GM23338 (cell line): ENCODE measurements at regions not wholly inside any gene's neighbourhood (a gene's known extent, or its start where the extent isn't known, plus 50 kb on each side); places are given as distances from the start of the nearest gene placed in this dataset.

Source experiments
- ATAC-seq: fragments of 200-7000 bp; cut with Tn5 transposase; 3 replicates; pipeline ENCODE4 v1.9.1; 2020
- DNase-seq: peaks from one replicate; pipeline ENCODE4 v3.0.0-alpha.2; 2015; ENCODE audit warnings: low spot score
- H2AFZ ChIP-seq: fragments of 200-600 bp; sonication (generic); 2 replicates; pipeline ENCODE4 v1.8.0; 2016; ENCODE audit warnings: antibody characterized with exemption, mild to moderate bottlenecking, moderate library complexity
- H3F3A ChIP-seq: fragments of 200-600 bp; sonication (generic); replicated peaks from 2 replicates; pipeline ENCODE4 v1.8.0; 2017; ENCODE audit warnings: antibody characterized with exemption, mixed run types, low read depth
- H3K27ac ChIP-seq: fragments of 200-600 bp; sonication (generic); 2 replicates; pipeline ENCODE4 v1.6.1; 2016; ENCODE audit warnings: low read depth
- H3K27me3 ChIP-seq: fragments of 200-600 bp; sonication (generic); 2 replicates; pipeline ENCODE4 v1.8.0; 2016; ENCODE audit warnings: mild to moderate bottlenecking, mixed run types, moderate library complexity; ENCODE audit not compliant: insufficient read depth
- H3K36me3 ChIP-seq: fragments of 200-600 bp; sonication (generic); 2 replicates; pipeline ENCODE4 v1.8.0; 2016; ENCODE audit warnings: mild to moderate bottlenecking; ENCODE audit not compliant: insufficient read depth
- H3K4me1 ChIP-seq: fragments of 200-600 bp; sonication (generic); 2 replicates; pipeline ENCODE4 v1.8.0; 2016; ENCODE audit warnings: mild to moderate bottlenecking, moderate library complexity; ENCODE audit not compliant: insufficient read depth
- H3K4me2 ChIP-seq: fragments of 200-600 bp; sonication (generic); 2 replicates; pipeline ENCODE4 v1.7.1; 2017; ENCODE audit warnings: mixed run types
- H3K4me3 ChIP-seq: fragments of 200-600 bp; sonication (generic); 2 replicates; pipeline ENCODE4 v1.6.1; 2016; ENCODE audit warnings: mixed run types
- H3K79me2 ChIP-seq: fragments of 200-600 bp; sonication (generic); replicated peaks from 2 replicates; pipeline ENCODE4 v1.8.0; 2017; ENCODE audit warnings: mild to moderate bottlenecking; ENCODE audit not compliant: insufficient read depth
- H3K9me2 ChIP-seq: fragments of 200-600 bp; sonication (generic); 2 replicates; pipeline ENCODE4 v1.8.0; 2017; ENCODE audit not compliant: insufficient read depth
- H4K20me1 ChIP-seq: fragments of 200-600 bp; sonication (generic); replicated peaks from 2 replicates; pipeline ENCODE4 v1.8.0; 2017; ENCODE audit warnings: mild to moderate bottlenecking; ENCODE audit not compliant: insufficient read depth
- H3K27ac Mint-ChIP-seq: 2 replicates; pipeline ENCODE4 v1.8.0; 2020; ENCODE audit warnings: inconsistent platforms, mild to moderate bottlenecking, moderate library complexity, mixed read lengths
- H3K27me3 Mint-ChIP-seq: 3 replicates; pipeline ENCODE4 v1.8.0; 2022; ENCODE audit warnings: low read depth, mild to moderate bottlenecking, moderate library complexity, mixed read lengths, inconsistent platforms; ENCODE audit not compliant: insufficient read depth, poor library complexity
- H3K36me3 Mint-ChIP-seq: 3 replicates; pipeline ENCODE4 v1.8.0; 2021; ENCODE audit warnings: low read depth, mild to moderate bottlenecking, inconsistent platforms, moderate library complexity, mixed read lengths
- H3K4me1 Mint-ChIP-seq: 3 replicates; pipeline ENCODE4 v1.8.0; 2020; ENCODE audit warnings: mild to moderate bottlenecking, inconsistent platforms, mixed read lengths
- H3K4me3 Mint-ChIP-seq: 3 replicates; pipeline ENCODE4 v1.8.0; 2021; ENCODE audit warnings: moderate library complexity, mild to moderate bottlenecking, inconsistent platforms, mixed read lengths
- H3K9me3 Mint-ChIP-seq: 3 replicates; pipeline ENCODE4 v1.8.0; 2020; ENCODE audit warnings: moderate library complexity, mild to moderate bottlenecking, inconsistent platforms, mixed read lengths
- CREB1 ChIP-seq: fragments of 250-450 bp; sonication (Bioruptor Pico); IDR thresholded peaks from 2 replicates; pipeline ENCODE4 v1.5.0; 2020; ENCODE audit warnings: low read depth, mild to moderate bottlenecking, moderate library complexity
- EZH2phosphoT487 ChIP-seq: fragments of 200-600 bp; sonication (generic); IDR thresholded peaks from one replicate; pipeline ENCODE4 v1.8.1; 2018; ENCODE audit warnings: antibody characterized with exemption; ENCODE audit not compliant: unreplicated experiment
- JUNB ChIP-seq: IDR thresholded peaks from one replicate; pipeline ENCODE4 v1.6.1; 2016; ENCODE audit warnings: antibody characterized with exemption; ENCODE audit not compliant: unreplicated experiment
- POLR2AphosphoS5 ChIP-seq: IDR thresholded peaks from 2 replicates; pipeline ENCODE4 v1.6.1; 2016; ENCODE audit warnings: antibody characterized with exemption, low read depth
- STAT1 ChIP-seq: IDR thresholded peaks from one replicate; pipeline ENCODE4 v1.6.1; 2016; ENCODE audit warnings: antibody characterized with exemption; ENCODE audit not compliant: unreplicated experiment
- ZNF114 ChIP-seq: fragments of 250-450 bp; sonication (Bioruptor Pico); IDR thresholded peaks from 2 replicates; pipeline ENCODE4 v1.5.0; 2020; ENCODE audit warnings: mild to moderate bottlenecking, moderate library complexity
- ZNF331 ChIP-seq: fragments of 250-450 bp; sonication (Bioruptor Pico); IDR thresholded peaks from 2 replicates; pipeline ENCODE4 v1.5.0; 2020; ENCODE audit warnings: low read depth, mild to moderate bottlenecking, moderate library complexity
- TF ChIP-seq, protein P1 (sequence below): fragments of 250-450 bp; sonication (Bioruptor Pico); IDR thresholded peaks from 2 replicates; pipeline ENCODE4 v1.5.0; 2020; ENCODE audit warnings: mild to moderate bottlenecking, moderate library complexity
- TF ChIP-seq, protein P2 (sequence below), 2 experiments: fragments of 200-600 bp in 1 of 2; sonication (generic) in 1 of 2; conservative IDR thresholded peaks; 2 replicates each; pipeline versions ENCODE4 v1.5.1 to v1.6.1; 2016 to 2017; ENCODE audit warnings: antibody characterized with exemption in 2 of 2, low read depth in 2 of 2, mild to moderate bottlenecking in 2 of 2, moderate library complexity in 1 of 2

DNA sequence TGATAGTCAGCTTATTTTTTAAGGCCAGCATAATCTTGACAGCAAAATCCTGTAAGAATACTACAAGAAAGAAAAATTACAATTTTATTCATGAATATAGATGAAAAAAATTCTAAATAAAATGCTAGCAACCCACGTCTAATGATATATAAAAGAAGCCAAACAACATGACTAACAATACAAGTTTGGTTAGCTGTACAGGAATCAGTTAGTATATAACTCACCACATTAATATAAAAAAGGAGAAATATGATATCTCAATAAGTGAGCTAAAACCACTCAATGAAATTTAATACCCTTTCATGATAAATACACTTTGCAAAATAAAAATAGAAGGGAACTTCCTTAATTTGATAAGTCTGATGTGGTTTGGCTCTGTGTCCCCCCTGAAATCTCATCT, 139.7 kb upstream of the MAN2A1 start (continued):
- TF ChIP-seq, protein P1, sequence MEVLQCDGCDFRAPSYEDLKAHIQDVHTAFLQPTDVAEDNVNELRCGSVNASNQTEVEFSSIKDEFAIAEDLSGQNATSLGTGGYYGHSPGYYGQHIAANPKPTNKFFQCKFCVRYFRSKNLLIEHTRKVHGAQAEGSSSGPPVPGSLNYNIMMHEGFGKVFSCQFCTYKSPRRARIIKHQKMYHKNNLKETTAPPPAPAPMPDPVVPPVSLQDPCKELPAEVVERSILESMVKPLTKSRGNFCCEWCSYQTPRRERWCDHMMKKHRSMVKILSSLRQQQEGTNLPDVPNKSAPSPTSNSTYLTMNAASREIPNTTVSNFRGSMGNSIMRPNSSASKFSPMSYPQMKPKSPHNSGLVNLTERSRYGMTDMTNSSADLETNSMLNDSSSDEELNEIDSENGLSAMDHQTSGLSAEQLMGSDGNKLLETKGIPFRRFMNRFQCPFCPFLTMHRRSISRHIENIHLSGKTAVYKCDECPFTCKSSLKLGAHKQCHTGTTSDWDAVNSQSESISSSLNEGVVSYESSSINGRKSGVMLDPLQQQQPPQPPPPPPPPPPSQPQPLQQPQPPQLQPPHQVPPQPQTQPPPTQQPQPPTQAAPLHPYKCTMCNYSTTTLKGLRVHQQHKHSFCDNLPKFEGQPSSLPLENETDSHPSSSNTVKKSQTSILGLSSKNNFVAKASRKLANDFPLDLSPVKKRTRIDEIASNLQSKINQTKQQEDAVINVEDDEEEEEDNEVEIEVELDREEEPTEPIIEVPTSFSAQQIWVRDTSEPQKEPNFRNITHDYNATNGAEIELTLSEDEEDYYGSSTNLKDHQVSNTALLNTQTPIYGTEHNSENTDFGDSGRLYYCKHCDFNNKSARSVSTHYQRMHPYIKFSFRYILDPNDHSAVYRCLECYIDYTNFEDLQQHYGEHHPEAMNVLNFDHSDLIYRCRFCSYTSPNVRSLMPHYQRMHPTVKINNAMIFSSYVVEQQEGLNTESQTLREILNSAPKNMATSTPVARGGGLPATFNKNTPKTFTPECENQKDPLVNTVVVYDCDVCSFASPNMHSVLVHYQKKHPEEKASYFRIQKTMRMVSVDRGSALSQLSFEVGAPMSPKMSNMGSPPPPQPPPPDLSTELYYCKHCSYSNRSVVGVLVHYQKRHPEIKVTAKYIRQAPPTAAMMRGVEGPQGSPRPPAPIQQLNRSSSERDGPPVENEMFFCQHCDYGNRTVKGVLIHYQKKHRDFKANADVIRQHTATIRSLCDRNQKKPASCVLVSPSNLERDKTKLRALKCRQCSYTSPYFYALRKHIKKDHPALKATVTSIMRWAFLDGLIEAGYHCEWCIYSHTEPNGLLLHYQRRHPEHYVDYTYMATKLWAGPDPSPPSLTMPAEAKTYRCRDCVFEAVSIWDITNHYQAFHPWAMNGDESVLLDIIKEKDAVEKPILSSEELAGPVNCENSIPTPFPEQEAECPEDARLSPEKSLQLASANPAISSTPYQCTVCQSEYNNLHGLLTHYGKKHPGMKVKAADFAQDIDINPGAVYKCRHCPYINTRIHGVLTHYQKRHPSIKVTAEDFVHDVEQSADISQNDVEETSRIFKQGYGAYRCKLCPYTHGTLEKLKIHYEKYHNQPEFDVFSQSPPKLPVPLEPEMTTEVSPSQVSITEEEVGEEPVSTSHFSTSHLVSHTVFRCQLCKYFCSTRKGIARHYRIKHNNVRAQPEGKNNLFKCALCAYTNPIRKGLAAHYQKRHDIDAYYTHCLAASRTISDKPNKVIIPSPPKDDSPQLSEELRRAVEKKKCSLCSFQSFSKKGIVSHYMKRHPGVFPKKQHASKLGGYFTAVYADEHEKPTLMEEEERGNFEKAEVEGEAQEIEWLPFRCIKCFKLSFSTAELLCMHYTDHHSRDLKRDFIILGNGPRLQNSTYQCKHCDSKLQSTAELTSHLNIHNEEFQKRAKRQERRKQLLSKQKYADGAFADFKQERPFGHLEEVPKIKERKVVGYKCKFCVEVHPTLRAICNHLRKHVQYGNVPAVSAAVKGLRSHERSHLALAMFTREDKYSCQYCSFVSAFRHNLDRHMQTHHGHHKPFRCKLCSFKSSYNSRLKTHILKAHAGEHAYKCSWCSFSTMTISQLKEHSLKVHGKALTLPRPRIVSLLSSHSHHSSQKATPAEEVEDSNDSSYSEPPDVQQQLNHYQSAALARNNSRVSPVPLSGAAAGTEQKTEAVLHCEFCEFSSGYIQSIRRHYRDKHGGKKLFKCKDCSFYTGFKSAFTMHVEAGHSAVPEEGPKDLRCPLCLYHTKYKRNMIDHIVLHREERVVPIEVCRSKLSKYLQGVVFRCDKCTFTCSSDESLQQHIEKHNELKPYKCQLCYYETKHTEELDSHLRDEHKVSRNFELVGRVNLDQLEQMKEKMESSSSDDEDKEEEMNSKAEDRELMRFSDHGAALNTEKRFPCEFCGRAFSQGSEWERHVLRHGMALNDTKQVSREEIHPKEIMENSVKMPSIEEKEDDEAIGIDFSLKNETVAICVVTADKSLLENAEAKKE (CRISPR knock-in tag), result no peak
- TF ChIP-seq ZNF331 (CRISPR knock-in tag) (no peak), POLR2AphosphoS5 (no peak)

DNA sequence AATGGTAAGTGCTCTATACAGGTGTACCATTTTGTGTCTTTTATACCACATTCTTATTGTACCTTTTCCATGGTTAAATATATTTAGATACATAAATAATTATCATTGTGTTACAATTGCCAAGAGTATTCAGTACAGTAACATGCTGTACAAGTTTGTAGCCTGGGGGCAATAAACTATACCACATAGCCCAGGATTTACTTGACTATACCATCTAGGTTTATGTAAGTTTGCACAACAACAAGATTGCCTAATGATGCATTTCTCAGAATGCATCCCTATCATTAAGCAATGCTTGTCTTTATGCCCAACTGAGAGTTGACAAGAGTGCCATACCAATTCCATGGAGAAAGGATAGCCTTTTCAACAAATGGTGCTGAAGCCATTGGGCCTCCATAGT, 136.7 kb upstream of the PJA2 start:
- no peak for DNase-seq
- Mint-ChIP-seq H3K9me3 (peaks cover 11% of the 10 kb centered on the region), H3K4me1 (no peaks in the 10 kb centered on the region), H3K27ac (no peak overlapping the region), H3K27me3 (no peaks in the 10 kb centered on the region), H3K4me3 (no peak overlapping the region), H3K36me3 (peaks cover 7% of the 10 kb centered on the region)
- Histone ChIP-seq H3K4me3 (no peak overlapping the region), H3K4me1 (no peaks in the 10 kb centered on the region), H4K20me1 (no peaks in the 10 kb centered on the region), H3K4me2 (no peak overlapping the region), H3K27me3 (no peaks in the 10 kb centered on the region), H3K79me2 (no peaks in the 10 kb centered on the region), H3K27ac (no peak overlapping the region), H2AFZ (no peak overlapping the region), H3K9me2 (0 out of 2 replicates have a peak, but pooled peaks cover 4% of the 10 kb centered on the region), H3F3A (no peaks in the 10 kb centered on the region), H3K36me3 (no peaks in the 10 kb centered on the region)
- ATAC-seq, result no peak
- TF ChIP-seq, protein P1 (CRISPR knock-in tag), result no peak
- TF ChIP-seq ZNF114 (no peak), STAT1 (no peak), CREB1 (CRISPR knock-in tag) (no peak), JUNB (no peak), POLR2AphosphoS5 (no peak), EZH2phosphoT487 (no peak), ZNF331 (CRISPR knock-in tag) (no peak)
- TF ChIP-seq, protein P2, sequence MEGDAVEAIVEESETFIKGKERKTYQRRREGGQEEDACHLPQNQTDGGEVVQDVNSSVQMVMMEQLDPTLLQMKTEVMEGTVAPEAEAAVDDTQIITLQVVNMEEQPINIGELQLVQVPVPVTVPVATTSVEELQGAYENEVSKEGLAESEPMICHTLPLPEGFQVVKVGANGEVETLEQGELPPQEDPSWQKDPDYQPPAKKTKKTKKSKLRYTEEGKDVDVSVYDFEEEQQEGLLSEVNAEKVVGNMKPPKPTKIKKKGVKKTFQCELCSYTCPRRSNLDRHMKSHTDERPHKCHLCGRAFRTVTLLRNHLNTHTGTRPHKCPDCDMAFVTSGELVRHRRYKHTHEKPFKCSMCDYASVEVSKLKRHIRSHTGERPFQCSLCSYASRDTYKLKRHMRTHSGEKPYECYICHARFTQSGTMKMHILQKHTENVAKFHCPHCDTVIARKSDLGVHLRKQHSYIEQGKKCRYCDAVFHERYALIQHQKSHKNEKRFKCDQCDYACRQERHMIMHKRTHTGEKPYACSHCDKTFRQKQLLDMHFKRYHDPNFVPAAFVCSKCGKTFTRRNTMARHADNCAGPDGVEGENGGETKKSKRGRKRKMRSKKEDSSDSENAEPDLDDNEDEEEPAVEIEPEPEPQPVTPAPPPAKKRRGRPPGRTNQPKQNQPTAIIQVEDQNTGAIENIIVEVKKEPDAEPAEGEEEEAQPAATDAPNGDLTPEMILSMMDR (conservative IDR thresholded peaks at IDR 0.05; ENCODE audit: low read depth in 2 of 2), result no peak
